LNCAP (cell line): ENCODE measurements at regions not wholly inside any gene's neighbourhood (a gene's known extent, or its start where the extent isn't known, plus 50 kb on each side); places are given as distances from the start of the nearest gene placed in this dataset.
A peak's percentile ranks its signal among the peaks of the same experiment; 100 is the strongest.

ENCODE experiments used
- TF ChIP-seq, protein P1 (sequence below): fragments of 450-650 bp; IDR thresholded peaks from 2 replicates; pipeline ENCODE4 v1.5.1; 2017; ENCODE audit warnings: mild to moderate bottlenecking

DNA sequence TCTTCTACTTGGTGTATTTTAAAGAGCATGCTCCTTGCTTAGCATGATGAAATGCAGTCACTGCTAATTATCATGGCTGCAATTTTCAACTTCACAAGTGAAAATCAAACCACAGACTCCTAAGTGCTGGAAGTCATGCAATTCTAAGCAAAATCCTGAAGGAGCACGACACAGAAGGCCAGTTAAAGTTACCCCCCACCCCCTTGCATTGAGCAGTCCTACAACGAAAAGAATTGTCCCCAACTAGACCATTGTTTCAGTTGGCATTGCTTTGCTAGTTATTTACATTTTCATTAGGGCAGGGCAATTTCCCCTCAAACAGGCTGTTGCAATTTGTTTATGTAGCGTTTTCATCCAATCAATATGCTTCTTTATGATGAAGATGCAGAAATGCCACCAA lies 321.2 kb downstream of the PCDH7 start:
- TF ChIP-seq, protein P1, sequence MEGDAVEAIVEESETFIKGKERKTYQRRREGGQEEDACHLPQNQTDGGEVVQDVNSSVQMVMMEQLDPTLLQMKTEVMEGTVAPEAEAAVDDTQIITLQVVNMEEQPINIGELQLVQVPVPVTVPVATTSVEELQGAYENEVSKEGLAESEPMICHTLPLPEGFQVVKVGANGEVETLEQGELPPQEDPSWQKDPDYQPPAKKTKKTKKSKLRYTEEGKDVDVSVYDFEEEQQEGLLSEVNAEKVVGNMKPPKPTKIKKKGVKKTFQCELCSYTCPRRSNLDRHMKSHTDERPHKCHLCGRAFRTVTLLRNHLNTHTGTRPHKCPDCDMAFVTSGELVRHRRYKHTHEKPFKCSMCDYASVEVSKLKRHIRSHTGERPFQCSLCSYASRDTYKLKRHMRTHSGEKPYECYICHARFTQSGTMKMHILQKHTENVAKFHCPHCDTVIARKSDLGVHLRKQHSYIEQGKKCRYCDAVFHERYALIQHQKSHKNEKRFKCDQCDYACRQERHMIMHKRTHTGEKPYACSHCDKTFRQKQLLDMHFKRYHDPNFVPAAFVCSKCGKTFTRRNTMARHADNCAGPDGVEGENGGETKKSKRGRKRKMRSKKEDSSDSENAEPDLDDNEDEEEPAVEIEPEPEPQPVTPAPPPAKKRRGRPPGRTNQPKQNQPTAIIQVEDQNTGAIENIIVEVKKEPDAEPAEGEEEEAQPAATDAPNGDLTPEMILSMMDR, result no peak

DNA sequence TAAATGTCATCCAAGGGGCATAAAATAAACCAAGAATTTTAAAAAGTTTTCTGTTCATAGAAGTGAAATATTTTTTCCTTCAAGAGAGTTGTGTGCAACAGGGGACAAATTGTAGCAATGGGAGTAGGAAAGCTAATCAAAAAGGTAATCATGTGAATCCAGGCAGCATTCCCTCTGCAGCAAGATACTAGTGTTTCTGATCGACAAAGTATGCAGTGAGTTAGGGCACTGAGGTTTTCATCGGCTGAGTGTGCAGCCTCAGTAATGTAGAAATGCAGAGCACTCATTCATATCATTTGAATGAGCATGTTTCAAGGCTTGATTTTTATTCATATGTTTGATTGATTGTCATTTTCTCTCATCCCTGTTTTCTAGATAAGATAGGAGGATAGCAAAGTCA lies 321.7 kb downstream of the PCDH7 start:
- TF ChIP-seq, protein P1, result no peak

DNA sequence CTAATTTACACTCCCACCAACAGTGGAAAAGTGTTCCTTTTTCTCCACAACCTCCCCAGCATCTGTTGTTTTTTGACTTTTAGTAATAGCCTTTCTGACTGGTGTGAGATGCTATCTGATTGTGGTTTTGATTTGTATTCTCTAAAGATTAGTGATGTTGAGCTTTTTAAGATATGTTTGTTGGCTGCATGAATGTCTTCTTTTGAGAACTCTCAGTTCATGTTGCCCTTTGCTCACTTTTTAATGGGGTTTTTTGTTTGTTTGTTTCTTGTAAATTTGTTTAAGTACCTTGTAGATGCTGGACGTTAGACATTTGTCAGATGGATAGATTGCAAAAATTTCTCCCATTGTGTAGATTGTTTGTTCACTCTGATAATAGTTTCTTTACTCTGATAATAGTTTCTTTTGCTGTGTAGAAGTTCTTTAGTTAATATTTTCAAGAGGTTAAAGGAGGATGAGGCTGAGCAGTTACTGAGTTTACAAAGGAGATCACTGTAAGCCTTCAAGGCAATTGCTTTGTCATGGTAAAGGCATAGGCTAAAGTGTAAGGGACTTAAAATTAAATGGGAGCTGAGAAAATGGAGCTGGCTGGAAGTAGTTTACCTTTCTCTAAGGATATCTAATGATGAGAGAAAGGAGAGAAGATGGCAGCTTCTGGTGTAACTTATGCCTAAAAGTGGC lies 323.4 kb downstream of the PCDH7 start:
- TF ChIP-seq, protein P1, result no peak

DNA sequence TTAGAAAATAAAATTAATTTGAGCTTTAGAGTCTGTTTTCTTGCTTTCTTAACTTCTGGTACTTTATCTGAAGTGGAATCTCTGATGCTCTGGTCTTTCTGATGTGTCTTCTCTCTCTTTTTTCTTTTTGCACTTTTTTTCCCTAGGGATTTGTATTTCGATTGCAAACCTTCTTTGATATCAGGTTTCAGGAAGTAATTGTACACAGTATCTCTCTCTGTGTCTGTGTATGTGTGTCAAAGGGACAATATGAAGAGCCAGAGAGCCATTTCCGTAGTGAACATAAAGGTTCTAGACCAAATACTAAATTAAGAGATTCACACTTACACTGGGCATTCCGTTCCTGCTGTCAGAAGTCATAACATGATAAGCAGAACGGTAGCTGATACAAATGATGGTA lies 325.0 kb downstream of the PCDH7 start:
- TF ChIP-seq, protein P1, result no peak

DNA sequence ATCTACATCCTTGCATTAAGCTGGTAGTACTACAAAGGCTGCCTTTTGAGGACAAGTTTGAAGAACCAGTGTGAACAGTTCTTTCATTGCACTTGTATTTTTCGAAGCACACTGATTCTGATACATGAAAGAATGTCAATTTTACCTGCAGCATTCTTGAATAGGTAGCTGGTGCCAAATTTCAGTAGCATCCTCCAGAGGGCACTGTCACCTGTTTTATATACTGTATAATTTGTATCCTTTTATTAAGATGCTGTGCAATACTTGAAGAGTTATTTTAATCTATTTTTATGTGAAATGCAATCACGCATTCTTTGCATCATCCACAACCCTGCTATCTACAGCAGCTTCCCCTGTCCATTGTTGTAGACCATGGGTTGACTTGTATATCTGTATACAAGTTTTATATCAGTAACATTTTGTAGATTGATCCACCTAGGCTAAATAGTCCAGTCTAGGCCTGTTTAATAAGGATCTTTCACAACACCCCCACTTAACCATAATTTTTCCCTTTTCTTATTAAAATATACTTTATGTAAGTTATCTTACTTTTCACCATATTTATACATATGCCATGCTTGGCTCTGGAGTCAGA lies 325.7 kb downstream of the PCDH7 start:
- TF ChIP-seq, protein P1, result peak; percentile 73

DNA sequence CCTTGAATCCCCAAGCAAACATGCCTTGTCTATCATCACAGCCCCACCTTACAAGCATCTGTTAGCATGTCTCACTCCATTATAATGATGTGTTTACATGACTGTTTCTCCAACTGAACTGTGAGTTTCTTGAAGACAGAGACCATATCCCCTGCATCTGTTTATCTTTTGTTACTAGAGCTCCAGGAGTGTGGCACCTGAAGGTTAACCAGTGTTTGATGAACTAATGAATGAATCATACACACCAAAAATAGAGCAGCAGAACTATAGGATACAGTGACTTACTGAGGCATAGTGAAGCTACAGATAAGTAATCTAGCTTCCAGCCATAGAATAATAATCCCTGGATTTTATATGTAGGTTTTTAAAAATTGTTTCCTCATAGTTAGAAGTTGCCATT lies 331.0 kb downstream of the PCDH7 start:
- TF ChIP-seq, protein P1, result no peak

DNA sequence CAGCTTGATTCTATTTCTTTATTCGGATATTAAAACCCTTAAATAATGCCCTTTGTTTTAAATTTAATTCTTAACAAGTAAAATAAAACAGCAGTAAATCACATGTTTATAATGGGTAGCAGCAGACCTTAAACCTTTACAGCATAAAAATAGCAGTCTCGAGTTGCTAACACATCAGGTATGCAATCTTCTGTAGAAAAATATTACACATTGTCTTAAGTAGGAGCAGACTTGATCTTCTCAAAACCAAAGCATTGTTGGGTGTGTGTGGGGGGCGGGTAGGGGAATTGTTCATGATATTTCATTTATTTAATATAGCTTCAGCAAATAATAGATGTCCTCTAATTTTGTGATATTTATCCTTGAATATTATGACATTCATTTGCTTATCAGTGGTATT lies 331.4 kb downstream of the PCDH7 start:
- TF ChIP-seq, protein P1, result no peak
